ENCODE measurements at regions not wholly inside any gene's neighbourhood (a gene's known extent, or its start where the extent isn't known, plus 50 kb on each side); places are given as distances from the start of the nearest gene placed in this dataset.
A peak's percentile ranks its signal among the peaks of the same experiment; 100 is the strongest.

GRCh38 chr6:139438775-139439174 is 64.3 kb upstream of the CITED2 start:
- Histone ChIP-seq H3K4me1 (ENCODE audit: insufficient read depth) (no peaks in the 10 kb centered on the region), H3K27ac (no peak overlapping the region), H4K20me1 (ENCODE audit: insufficient read depth, poor library complexity, severe bottlenecking) (no peaks in the 10 kb centered on the region), H3K9me3 (ENCODE audit: low read depth) (no peaks in the 10 kb centered on the region), H3K36me3 (replicated peaks; ENCODE audit: insufficient read depth, low read depth) (no peaks in the 10 kb centered on the region), H3K9me2 (replicated peaks; ENCODE audit: insufficient read depth) (no peaks in the 10 kb centered on the region), H3K4me3 (no peak overlapping the region), H3K27me3 (no peaks in the 10 kb centered on the region), H3K4me2 (no peak overlapping the region), H3K79me2 (no peaks in the 10 kb centered on the region), H2AFZ (no peak overlapping the region)
- DNase-seq (ENCODE audit: low spot score): no peak
- 76% methylated on average over 5 of the region's 5 CpGs for WGBS (ENCODE audit: low lambda C conversion rate, missing lambda C conversion rate)
- no peak for TF ChIP-seq EZH2 (IDR thresholded peaks at IDR 0.05; ENCODE audit: borderline replicate concordance)

DNA sequence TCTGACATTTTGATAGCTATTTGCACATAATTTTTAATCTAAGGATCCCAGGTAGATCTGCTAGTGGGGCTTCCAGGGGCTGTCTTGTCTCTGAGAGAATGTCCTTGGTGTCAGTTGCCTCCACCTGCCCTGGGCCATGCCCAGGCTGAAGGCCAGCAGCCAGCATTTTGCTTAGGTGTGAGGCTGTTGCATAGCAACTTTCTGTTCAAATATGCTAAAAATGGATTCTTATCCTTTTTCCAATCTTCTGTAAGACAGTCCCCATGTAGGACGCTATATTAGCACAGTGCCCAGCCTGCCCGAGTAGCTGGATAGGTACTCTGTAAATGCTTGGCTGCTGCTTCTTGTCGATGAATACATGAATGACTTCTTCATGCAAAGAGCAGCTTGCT is 62.5 kb upstream of the CITED2 start:
- H3K36me3 ChIP-seq (replicated peaks; ENCODE audit: insufficient read depth, low read depth): no peaks in the 10 kb centered on the region
- no peak overlapping the region for H3K4me3 ChIP-seq
- no peaks in the 10 kb centered on the region for H3K9me2 ChIP-seq (replicated peaks; ENCODE audit: insufficient read depth)
- H3K27me3 ChIP-seq: no peaks in the 10 kb centered on the region
- H3K9me3 ChIP-seq (ENCODE audit: low read depth): no peaks in the 10 kb centered on the region
- no peak overlapping the region for H3K27ac ChIP-seq
- no peak for TF ChIP-seq EZH2phosphoT487 (IDR thresholded peaks at IDR 0.05; ENCODE audit: low read depth, severe bottlenecking, unreplicated experiment)
- no peak for TF ChIP-seq EZH2 (IDR thresholded peaks at IDR 0.05; ENCODE audit: borderline replicate concordance)
- no peak for TF ChIP-seq CTCF (IDR thresholded peaks at IDR 0.05; ENCODE audit: poor library complexity)
- 97% methylated on average over 3 of the region's 3 CpGs for WGBS (ENCODE audit: low lambda C conversion rate, missing lambda C conversion rate)
- H3K4me2 ChIP-seq: no peak overlapping the region
- H3K79me2 ChIP-seq: no peaks in the 10 kb centered on the region
- H2AFZ ChIP-seq: no peak overlapping the region
- H3K4me1 ChIP-seq (ENCODE audit: insufficient read depth): peaks cover 3% of the 10 kb centered on the region
- H4K20me1 ChIP-seq (ENCODE audit: insufficient read depth, poor library complexity, severe bottlenecking): no peaks in the 10 kb centered on the region
- DNase-seq (ENCODE audit: low spot score): no peak

DNA sequence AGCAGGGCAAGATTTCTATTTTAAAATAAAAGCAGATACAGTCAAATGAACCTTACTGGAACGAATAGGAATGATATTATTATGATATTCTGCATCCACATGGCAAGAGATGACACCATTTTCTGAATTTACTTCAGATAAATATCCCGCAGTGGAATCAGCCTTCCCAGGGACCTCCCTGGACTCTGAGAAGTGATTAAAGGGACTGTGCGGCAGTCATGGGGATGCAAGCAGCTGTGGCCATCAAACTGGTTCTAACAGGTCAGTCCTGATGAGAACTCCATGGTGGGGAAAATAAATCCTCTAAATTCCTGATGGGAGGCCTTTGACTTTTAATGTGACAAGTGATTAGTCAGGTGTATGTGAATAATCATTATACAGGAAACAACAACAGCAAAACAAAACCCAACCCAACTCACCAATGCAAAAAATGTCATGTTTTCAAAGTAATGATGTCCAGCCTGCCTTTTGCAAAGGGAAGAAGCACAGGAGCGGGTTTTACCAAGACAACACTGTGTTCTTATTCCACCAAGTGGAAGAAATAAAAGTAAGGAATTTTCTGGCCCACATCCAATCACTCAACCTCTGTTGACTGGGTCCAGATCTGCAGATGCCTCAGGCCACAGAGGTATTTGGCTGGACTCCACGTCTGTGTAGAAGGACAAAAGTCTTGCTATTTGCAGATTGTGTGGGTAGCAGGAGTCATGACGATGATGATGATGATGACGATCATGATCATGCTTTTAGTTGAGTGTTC is 61.9 kb upstream of the CITED2 start:
- WGBS (ENCODE audit: low lambda C conversion rate, missing lambda C conversion rate): 86% methylated on average over 7 of the region's 7 CpGs
- TF ChIP-seq EZH2phosphoT487 (IDR thresholded peaks at IDR 0.05; ENCODE audit: low read depth, severe bottlenecking, unreplicated experiment) (no peak), EZH2 (IDR thresholded peaks at IDR 0.05; ENCODE audit: borderline replicate concordance) (no peak), CTCF (IDR thresholded peaks at IDR 0.05; ENCODE audit: poor library complexity) (no peak)
- Histone ChIP-seq H4K20me1 (ENCODE audit: insufficient read depth, poor library complexity, severe bottlenecking) (no peaks in the 10 kb centered on the region), H3K9me3 (ENCODE audit: low read depth) (no peaks in the 10 kb centered on the region), H3K36me3 (replicated peaks; ENCODE audit: insufficient read depth, low read depth) (no peaks in the 10 kb centered on the region), H2AFZ (no peak overlapping the region), H3K4me2 (no peak overlapping the region), H3K27ac (no peak overlapping the region), H3K4me3 (no peak overlapping the region), H3K9me2 (replicated peaks; ENCODE audit: insufficient read depth) (no peaks in the 10 kb centered on the region), H3K4me1 (ENCODE audit: insufficient read depth) (peaks cover 3% of the 10 kb centered on the region), H3K27me3 (no peaks in the 10 kb centered on the region), H3K79me2 (no peaks in the 10 kb centered on the region)
- DNase-seq (ENCODE audit: low spot score): no peak

- H3K79me2 ChIP-seq: no peaks in the 10 kb centered on the region
- H3K27me3 ChIP-seq: no peaks in the 10 kb centered on the region
- H3K36me3 ChIP-seq (replicated peaks; ENCODE audit: insufficient read depth, low read depth): no peaks in the 10 kb centered on the region
- peak; percentile 24 for DNase-seq (ENCODE audit: low spot score)
- no peaks in the 10 kb centered on the region for H4K20me1 ChIP-seq (ENCODE audit: insufficient read depth, poor library complexity, severe bottlenecking)
- no peaks in the 10 kb centered on the region for H3K9me2 ChIP-seq (replicated peaks; ENCODE audit: insufficient read depth)
- 26% methylated on average over 2 of the region's 2 CpGs for WGBS (ENCODE audit: low lambda C conversion rate, missing lambda C conversion rate)
- no peak for TF ChIP-seq EZH2phosphoT487 (IDR thresholded peaks at IDR 0.05; ENCODE audit: low read depth, severe bottlenecking, unreplicated experiment)
- H3K9me3 ChIP-seq (ENCODE audit: low read depth): no peaks in the 10 kb centered on the region
- no peak overlapping the region for H3K27ac ChIP-seq
- H3K4me1 ChIP-seq (ENCODE audit: insufficient read depth): peaks cover 6% of the 10 kb centered on the region
- no peak overlapping the region for H2AFZ ChIP-seq
- no peak overlapping the region for H3K4me2 ChIP-seq
- H3K4me3 ChIP-seq: no peak overlapping the region
Measured at GRCh38 chr6:139433631-139434419, 59.4 kb upstream of the CITED2 start.

Data from hepatocyte (in vitro differentiated cells).